Keratinocyte (primary cell): ENCODE measurements at regions not wholly inside any gene's neighbourhood (a gene's known extent, or its start where the extent isn't known, plus 50 kb on each side); places are given as distances from the start of the nearest gene placed in this dataset.
"Not testable (repeated sequence)": the region's sequence is repeated elsewhere in the genome, so short reads cannot be mapped to it uniquely, and the experiment has no call there.

Experiments used
- DNase-seq: peaks from one replicate; pipeline ENCODE4 v3.0.0-alpha.2; 2011; ENCODE audit warnings: low read depth, missing footprints, low spot score
- FAIRE-seq: peaks from 2 replicates; lab custom pipeline; 2011; peaks lifted over from hg19 to GRCh38; lab: Jason Lieb, UNC
- H2AFZ ChIP-seq: 2 replicates; pipeline ENCODE4 v1.6.0; 2012; ENCODE audit warnings: low read length, control low read depth, inconsistent platforms; ENCODE audit not compliant: control insufficient read depth
- H3K27ac ChIP-seq: 2 replicates; pipeline ENCODE4 v1.5.1; 2011; ENCODE audit warnings: low read length; ENCODE audit not compliant: control insufficient read depth, insufficient read depth
- H3K27me3 ChIP-seq: 3 replicates; pipeline ENCODE4 v1.6.0; 2011; ENCODE audit warnings: low read length; ENCODE audit not compliant: control insufficient read depth, insufficient read depth; ENCODE audit errors: extremely low read depth
- H3K36me3 ChIP-seq, 2 experiments: 2 replicates in 1 of 2; 3 replicates in 1 of 2; pipeline ENCODE4 v1.5.1; 2011; ENCODE audit warnings: low read length in 2 of 2, mild to moderate bottlenecking in 1 of 2; ENCODE audit not compliant: control insufficient read depth in 2 of 2, insufficient read depth in 2 of 2; ENCODE audit errors: extremely low read depth in 1 of 2
- H3K4me1 ChIP-seq: 3 replicates; pipeline ENCODE4 v1.5.1; 2011; ENCODE audit warnings: low read length; ENCODE audit not compliant: control insufficient read depth, insufficient read depth; ENCODE audit errors: extremely low read depth
- H3K4me2 ChIP-seq: 3 replicates; pipeline ENCODE4 v1.6.0; 2011; ENCODE audit warnings: low read depth, low read length; ENCODE audit not compliant: control insufficient read depth, insufficient read depth; ENCODE audit errors: extremely low read depth
- H3K4me3 ChIP-seq, 3 experiments: fragments of 200-600 bp in 1 of 3; sonication (generic) in 1 of 3; 2 replicates in 2 of 3; 3 replicates in 1 of 3; pipeline ENCODE4 v1.5.1; 2011 to 2016; ENCODE audit warnings: low read length in 3 of 3, mild to moderate bottlenecking in 3 of 3, control low read depth in 2 of 3, inconsistent platforms in 1 of 3, low read depth in 1 of 3, mixed read lengths in 1 of 3, mixed run types in 1 of 3, moderate library complexity in 1 of 3; ENCODE audit not compliant: control insufficient read depth in 2 of 3, insufficient read depth in 2 of 3; ENCODE audit errors: extremely low read depth in 1 of 3
- H3K79me2 ChIP-seq: 2 replicates; pipeline ENCODE4 v1.6.0; 2012; ENCODE audit warnings: low read length; ENCODE audit not compliant: control insufficient read depth, insufficient read depth
- H3K9ac ChIP-seq: 3 replicates; pipeline ENCODE4 v1.6.0; 2011; ENCODE audit warnings: low read length; ENCODE audit not compliant: control insufficient read depth, insufficient read depth; ENCODE audit errors: extremely low read depth
- H3K9me1 ChIP-seq: 3 replicates; pipeline ENCODE4 v1.6.0; 2011; ENCODE audit warnings: low read length; ENCODE audit not compliant: control insufficient read depth, insufficient read depth; ENCODE audit errors: extremely low read depth
- H3K9me3 ChIP-seq: 2 replicates; pipeline ENCODE4 v1.5.1; 2012; ENCODE audit warnings: low read depth, low read length; ENCODE audit not compliant: control insufficient read depth
- H4K20me1 ChIP-seq: 3 replicates; pipeline ENCODE4 v1.6.0; 2011; ENCODE audit warnings: low read length; ENCODE audit not compliant: control insufficient read depth, insufficient read depth; ENCODE audit errors: extremely low read depth
- CTCF ChIP-seq, 3 experiments: IDR thresholded peaks in 1 of 3; conservative IDR thresholded peaks in 1 of 3; optimal IDR thresholded peaks in 1 of 3; 2 replicates in 2 of 3; 3 replicates in 1 of 3; pipeline versions ENCODE3 to v1.5.1; 2011; ENCODE audit warnings: low read length in 3 of 3, mild to moderate bottlenecking in 3 of 3, moderate library complexity in 2 of 3, control low read depth in 1 of 3, inconsistent platforms in 1 of 3; ENCODE audit not compliant: insufficient read depth in 2 of 3; ENCODE audit errors: extremely low read depth in 1 of 3
- EZH2 ChIP-seq: IDR thresholded peaks from one replicate; pipeline ENCODE4 v1.6.1; 2012; ENCODE audit warnings: inconsistent platforms, mild to moderate bottlenecking, low read length, moderate library complexity
- dilution Hi-C: fragments of 300-500 bp; cut with MboI; formaldehyde crosslinking; loops from one replicate; pipeline ENCODE4 v1.7.0; 2020; ENCODE audit warnings: low sequenced_read_pairs; ENCODE audit not compliant: extremely low pct_ligation_motif_present

GRCh38 chr14:35215110-35215813 is 76.9 kb upstream of the PSMA6 start:
- peaks cover 27% of the 10 kb centered on the region for H3K4me1 ChIP-seq
- FAIRE-seq (peak; percentile 5), DNase-seq (no peak)
- H2AFZ ChIP-seq: no peak overlapping the region
- H3K27me3 ChIP-seq: no peaks in the 10 kb centered on the region
- H3K9ac ChIP-seq: no peak overlapping the region
- H3K9me1 ChIP-seq: no peaks in the 10 kb centered on the region
- no peaks in the 10 kb centered on the region for H3K79me2 ChIP-seq
- H3K4me3 ChIP-seq: no peak overlapping the region
- no peaks in the 10 kb centered on the region for H3K9me3 ChIP-seq
- TF ChIP-seq CTCF (optimal IDR thresholded peaks at IDR 0.05 in 1 of 3, IDR thresholded peaks at IDR 0.05 in 1 of 3, conservative IDR thresholded peaks at IDR 0.05 in 1 of 3; ENCODE audit: extremely low read depth in 1 of 3, insufficient read depth in 2 of 3, low read length in 3 of 3) (peak in 1 of 3 experiments; percentile 26), EZH2 (no peak)
- peak overlapping the region; percentile 87 for H3K27ac ChIP-seq
- dilution Hi-C loops: no loop called here
- no peaks in the 10 kb centered on the region for H4K20me1 ChIP-seq
- no peak overlapping the region for H3K4me2 ChIP-seq
- H3K36me3 ChIP-seq: no peaks in the 10 kb centered on the region

- H2AFZ ChIP-seq, dilution Hi-C loops, H3K27me3 ChIP-seq, H3K27ac ChIP-seq, H3K9me1 ChIP-seq, H3K4me2 ChIP-seq, H3K4me3 ChIP-seq, H3K9me3 ChIP-seq, H3K9ac ChIP-seq, FAIRE-seq, H4K20me1 ChIP-seq, H3K36me3 ChIP-seq, H3K79me2 ChIP-seq, DNase-seq: not testable (repeated sequence)
- peaks cover 20% of the 10 kb centered on the region for H3K4me1 ChIP-seq
Observed at GRCh38 chr14:35218176-35218575, 74.0 kb upstream of the PSMA6 start.

- H3K9ac ChIP-seq: no peak overlapping the region
- DNase-seq (no peak), FAIRE-seq (no peak)
- dilution Hi-C loops: no loop called here
- H3K36me3 ChIP-seq: no peaks in the 10 kb centered on the region
- H3K79me2 ChIP-seq: no peaks in the 10 kb centered on the region
- H3K9me1 ChIP-seq: no peaks in the 10 kb centered on the region
- no peaks in the 10 kb centered on the region for H4K20me1 ChIP-seq
- no peak for TF ChIP-seq CTCF (optimal IDR thresholded peaks at IDR 0.05 in 1 of 3, IDR thresholded peaks at IDR 0.05 in 1 of 3, conservative IDR thresholded peaks at IDR 0.05 in 1 of 3; ENCODE audit: extremely low read depth in 1 of 3, insufficient read depth in 2 of 3, low read length in 3 of 3)
- no peak for TF ChIP-seq EZH2
- H2AFZ ChIP-seq: no peak overlapping the region
- H3K9me3 ChIP-seq: no peaks in the 10 kb centered on the region
- no peaks in the 10 kb centered on the region for H3K27me3 ChIP-seq
- no peak overlapping the region for H3K4me3 ChIP-seq
- H3K27ac ChIP-seq: no peak overlapping the region
- H3K4me2 ChIP-seq: no peak overlapping the region
- peaks cover 12% of the 10 kb centered on the region for H3K4me1 ChIP-seq
Observed at GRCh38 chr14:35218963-35219362, 73.2 kb upstream of the PSMA6 start.
